GM12874 (cell line): ENCODE measurements at regions not wholly inside any gene's neighbourhood (a gene's known extent, or its start where the extent isn't known, plus 50 kb on each side); places are given as distances from the start of the nearest gene placed in this dataset.

Experiments
- TF ChIP-seq, protein P1 (sequence below): IDR thresholded peaks from 2 replicates; pipeline ENCODE4 v1.5.1; 2011; ENCODE audit warnings: low read depth, mild to moderate bottlenecking, control low read depth, low read length, moderate library complexity; ENCODE audit not compliant: insufficient read depth

- TF ChIP-seq, protein P1, sequence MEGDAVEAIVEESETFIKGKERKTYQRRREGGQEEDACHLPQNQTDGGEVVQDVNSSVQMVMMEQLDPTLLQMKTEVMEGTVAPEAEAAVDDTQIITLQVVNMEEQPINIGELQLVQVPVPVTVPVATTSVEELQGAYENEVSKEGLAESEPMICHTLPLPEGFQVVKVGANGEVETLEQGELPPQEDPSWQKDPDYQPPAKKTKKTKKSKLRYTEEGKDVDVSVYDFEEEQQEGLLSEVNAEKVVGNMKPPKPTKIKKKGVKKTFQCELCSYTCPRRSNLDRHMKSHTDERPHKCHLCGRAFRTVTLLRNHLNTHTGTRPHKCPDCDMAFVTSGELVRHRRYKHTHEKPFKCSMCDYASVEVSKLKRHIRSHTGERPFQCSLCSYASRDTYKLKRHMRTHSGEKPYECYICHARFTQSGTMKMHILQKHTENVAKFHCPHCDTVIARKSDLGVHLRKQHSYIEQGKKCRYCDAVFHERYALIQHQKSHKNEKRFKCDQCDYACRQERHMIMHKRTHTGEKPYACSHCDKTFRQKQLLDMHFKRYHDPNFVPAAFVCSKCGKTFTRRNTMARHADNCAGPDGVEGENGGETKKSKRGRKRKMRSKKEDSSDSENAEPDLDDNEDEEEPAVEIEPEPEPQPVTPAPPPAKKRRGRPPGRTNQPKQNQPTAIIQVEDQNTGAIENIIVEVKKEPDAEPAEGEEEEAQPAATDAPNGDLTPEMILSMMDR = no peak
These were observed 553.0 kb downstream of the JRKL start for GRCh38 chr11:96942855-96943254.

DNA sequence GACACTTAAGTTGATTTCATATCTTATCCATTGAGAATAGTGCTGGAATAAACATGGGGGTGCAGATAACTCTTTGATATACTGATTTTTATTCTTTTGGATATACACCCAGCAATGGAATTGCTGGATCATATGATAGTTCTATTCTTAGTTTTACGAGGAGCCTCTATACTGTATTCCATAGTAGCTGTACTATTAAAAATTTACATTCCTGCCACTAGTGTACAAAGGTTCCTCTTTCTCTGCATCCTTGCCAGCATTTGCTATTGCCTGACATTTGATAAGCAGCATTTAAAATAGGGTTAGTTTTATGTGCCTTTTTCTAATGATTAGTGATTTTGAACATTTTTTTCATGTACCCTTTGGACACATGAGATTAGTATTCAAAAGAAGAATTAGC is 554.2 kb downstream of the JRKL start:
- TF ChIP-seq, protein P1 = no peak

- TF ChIP-seq, protein P1 = no peak
These were observed 558.3 kb downstream of the JRKL start for GRCh38 chr11:96948066-96948465.

DNA sequence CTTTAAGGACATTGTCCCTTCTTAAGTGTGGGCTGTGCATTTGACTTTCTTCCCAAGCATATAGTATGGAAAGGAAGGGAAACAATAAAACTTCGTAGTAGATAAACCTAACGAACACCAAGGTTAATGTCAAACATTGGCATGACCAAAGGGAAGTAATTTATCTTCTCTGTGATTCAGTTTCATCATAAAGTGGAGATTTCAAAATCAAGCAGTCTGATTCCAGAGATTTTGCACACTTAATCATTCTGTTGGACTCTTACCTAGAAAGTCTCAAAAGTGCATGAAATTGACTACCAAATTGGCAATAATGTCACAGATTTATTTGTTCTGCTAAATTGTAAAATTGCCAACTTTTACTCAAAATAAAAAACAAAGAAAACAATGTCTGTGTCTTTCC is 559.7 kb downstream of the JRKL start:
- TF ChIP-seq, protein P1 = no peak

GRCh38 chr11:96954587-96955242 is 564.9 kb downstream of the JRKL start:
- TF ChIP-seq, protein P1 = no peak

DNA sequence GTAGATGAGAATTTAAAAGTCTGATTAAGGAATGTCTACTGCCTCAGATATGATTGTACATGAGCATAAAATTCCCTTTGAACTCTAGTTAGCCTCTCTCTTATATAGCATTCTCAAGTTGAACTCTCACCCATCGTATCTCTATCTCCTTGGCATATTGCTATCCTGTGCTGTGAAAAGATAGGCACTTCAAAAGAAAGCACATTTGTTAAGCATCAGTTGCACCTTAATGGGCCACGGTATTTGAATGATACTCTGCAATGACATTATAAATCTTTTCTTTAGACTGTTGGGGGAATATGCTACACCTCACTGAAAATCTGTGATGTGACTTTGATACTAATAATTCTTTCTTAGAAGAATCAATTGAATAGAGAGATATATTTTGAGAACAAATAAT is 570.7 kb downstream of the JRKL start:
- TF ChIP-seq, protein P1 = no peak

DNA sequence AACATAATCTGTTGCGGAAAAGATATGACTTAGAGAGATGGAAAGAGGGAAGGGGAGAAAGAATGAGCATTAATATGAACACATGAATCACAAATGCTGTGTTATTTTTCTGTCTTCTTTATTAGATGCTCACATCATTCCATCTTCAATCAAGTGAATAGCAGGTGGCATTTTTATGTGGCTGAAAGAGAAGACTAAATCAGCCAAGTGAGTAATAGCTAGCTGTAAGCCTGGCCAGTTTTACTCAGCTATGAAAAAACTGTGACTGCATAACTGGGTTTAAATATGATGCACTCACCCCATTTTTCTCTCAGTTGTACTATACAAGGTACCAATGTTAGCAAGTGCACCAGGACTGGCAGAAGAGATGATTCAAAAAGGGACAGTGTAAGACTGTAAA is 571.1 kb downstream of the JRKL start:
- TF ChIP-seq, protein P1 = no peak
